ENCODE measurements at regions not wholly inside any gene's neighbourhood (a gene's known extent, or its start where the extent isn't known, plus 50 kb on each side); places are given as distances from the start of the nearest gene placed in this dataset.

DNA sequence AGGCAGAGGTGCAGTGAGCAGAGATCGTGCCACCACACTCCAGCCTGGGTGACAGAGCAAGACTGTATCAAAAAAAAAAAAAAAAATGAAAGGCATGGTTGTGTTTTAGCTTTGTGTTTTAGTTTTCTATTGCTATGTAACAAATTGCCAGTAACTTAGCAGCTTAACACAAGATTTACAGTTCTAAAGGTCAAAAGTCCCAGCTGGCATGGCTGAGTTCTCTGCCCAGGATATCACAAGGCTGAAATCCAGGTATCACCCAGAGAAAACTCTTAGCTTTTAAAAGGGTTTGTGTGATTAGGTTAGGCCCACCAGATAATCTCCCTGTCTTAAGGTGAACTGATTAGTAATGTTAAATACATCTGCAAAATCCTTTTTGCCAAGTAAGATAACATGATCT, 107.7 kb upstream of the YPEL5 start:
- no peak for DNase-seq (ENCODE audit: low read depth in 6 of 9, low spot score in 9 of 9)
- H3K9me3 ChIP-seq (ENCODE audit: control insufficient read depth in 2 of 2, insufficient read depth in 1 of 2, low read length in 1 of 2) = no peaks in the 10 kb centered on the region
- no peaks in the 10 kb centered on the region for H3K27me3 ChIP-seq (ENCODE audit: control insufficient read depth in 2 of 2, insufficient read depth in 1 of 2, low read length in 1 of 2)
- no peaks in the 10 kb centered on the region for H3K4me1 ChIP-seq (ENCODE audit: control insufficient read depth in 2 of 2, insufficient read depth in 2 of 2, low read length in 2 of 2)
- H3K27ac ChIP-seq (ENCODE audit: low read depth in 1 of 2, low read length in 1 of 2) = no peak overlapping the region
- no peaks in the 10 kb centered on the region for H3K36me3 ChIP-seq (ENCODE audit: control insufficient read depth in 2 of 2, insufficient read depth in 2 of 2, low read length in 1 of 2)
- no peak overlapping the region for H3K4me3 ChIP-seq (ENCODE audit: low read length in 2 of 2)
- 95% methylated on average over 1 of the region's 1 CpG for WGBS

DNA sequence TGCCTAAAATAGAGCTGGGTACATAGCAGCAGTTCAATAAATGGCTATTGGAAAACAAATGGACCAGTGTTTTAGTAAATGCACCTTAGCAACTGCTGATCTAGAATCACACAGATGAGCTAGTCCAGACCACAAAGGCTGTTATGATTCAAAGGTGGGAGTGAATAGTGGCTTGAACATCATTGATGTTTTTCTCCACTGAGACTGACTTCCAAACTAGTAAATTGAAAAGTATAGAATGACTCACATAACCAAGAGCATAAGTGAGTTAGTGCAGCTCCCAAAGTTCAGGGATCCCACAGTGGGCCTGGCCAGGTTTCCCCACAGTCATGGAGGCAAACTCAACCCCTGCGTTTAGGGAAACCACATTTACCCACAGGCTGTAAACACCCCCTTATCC, 106.7 kb upstream of the YPEL5 start:
- no peaks in the 10 kb centered on the region for H3K4me1 ChIP-seq (ENCODE audit: control insufficient read depth in 2 of 2, insufficient read depth in 2 of 2, low read length in 2 of 2)
- no peak for DNase-seq (ENCODE audit: low read depth in 6 of 9, low spot score in 9 of 9)
- H3K36me3 ChIP-seq (ENCODE audit: control insufficient read depth in 2 of 2, insufficient read depth in 2 of 2, low read length in 1 of 2) = no peaks in the 10 kb centered on the region
- no peak overlapping the region for H3K27ac ChIP-seq (ENCODE audit: low read depth in 1 of 2, low read length in 1 of 2)
- H3K9me3 ChIP-seq (ENCODE audit: control insufficient read depth in 2 of 2, insufficient read depth in 1 of 2, low read length in 1 of 2) = no peaks in the 10 kb centered on the region
- H3K4me3 ChIP-seq (ENCODE audit: low read length in 2 of 2) = no peak overlapping the region
- 93% methylated on average over 1 of the region's 1 CpG for WGBS
- H3K27me3 ChIP-seq (ENCODE audit: control insufficient read depth in 2 of 2, insufficient read depth in 1 of 2, low read length in 1 of 2) = no peaks in the 10 kb centered on the region

DNA sequence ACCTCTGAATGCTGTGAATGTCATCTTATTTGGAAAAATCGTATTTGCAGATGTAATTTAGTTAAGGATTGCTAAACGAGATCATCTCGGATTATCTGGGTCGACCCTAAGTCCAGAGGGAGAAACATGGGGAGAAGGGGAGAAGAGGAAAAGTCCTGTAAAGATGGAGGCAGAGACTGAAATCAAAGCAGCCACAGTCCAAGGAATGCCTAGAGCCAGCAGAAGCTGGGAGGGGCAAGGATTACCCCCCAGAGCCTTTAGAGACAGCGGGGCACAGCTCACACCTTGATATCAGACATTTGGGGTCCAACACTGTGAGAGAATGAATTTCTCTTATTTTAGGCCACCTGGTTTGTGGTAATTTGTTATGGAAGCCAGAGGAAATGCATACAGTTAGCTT, 104.9 kb upstream of the YPEL5 start:
- no peaks in the 10 kb centered on the region for H3K9me3 ChIP-seq (ENCODE audit: control insufficient read depth in 2 of 2, insufficient read depth in 1 of 2, low read length in 1 of 2)
- no peak overlapping the region for H3K27ac ChIP-seq (ENCODE audit: low read depth in 1 of 2, low read length in 1 of 2)
- 91% methylated on average over 5 of the region's 5 CpGs for WGBS
- no peak overlapping the region for H3K4me3 ChIP-seq (ENCODE audit: low read length in 2 of 2)
- H3K36me3 ChIP-seq (ENCODE audit: control insufficient read depth in 2 of 2, insufficient read depth in 2 of 2, low read length in 1 of 2) = no peaks in the 10 kb centered on the region
- no peaks in the 10 kb centered on the region for H3K4me1 ChIP-seq (ENCODE audit: control insufficient read depth in 2 of 2, insufficient read depth in 2 of 2, low read length in 2 of 2)
- H3K27me3 ChIP-seq (ENCODE audit: control insufficient read depth in 2 of 2, insufficient read depth in 1 of 2, low read length in 1 of 2) = no peaks in the 10 kb centered on the region
- no peak for DNase-seq (ENCODE audit: low read depth in 6 of 9, low spot score in 9 of 9)

DNA sequence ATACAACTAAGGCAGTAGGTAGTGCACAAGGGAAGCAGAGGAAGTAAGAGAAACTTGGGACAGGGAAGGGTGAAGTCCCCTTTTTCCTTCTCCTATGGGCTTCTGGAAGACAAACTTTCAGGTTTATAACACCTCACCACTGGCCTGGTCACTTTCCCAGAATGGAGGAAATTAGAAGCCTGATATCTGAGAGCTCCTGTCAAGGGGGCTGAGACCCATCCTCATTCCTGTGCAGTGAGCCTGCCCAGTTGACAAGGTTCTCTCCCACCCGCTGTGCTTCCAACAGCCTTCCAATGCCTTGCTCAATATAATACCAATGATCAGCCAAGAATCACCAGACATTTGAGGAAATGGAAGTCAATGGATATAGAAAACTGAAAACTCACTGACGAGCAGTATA, 100.4 kb upstream of the YPEL5 start:
- H3K27me3 ChIP-seq (ENCODE audit: control insufficient read depth in 2 of 2, insufficient read depth in 1 of 2, low read length in 1 of 2) = no peaks in the 10 kb centered on the region
- no peaks in the 10 kb centered on the region for H3K36me3 ChIP-seq (ENCODE audit: control insufficient read depth in 2 of 2, insufficient read depth in 2 of 2, low read length in 1 of 2)
- H3K9me3 ChIP-seq (ENCODE audit: control insufficient read depth in 2 of 2, insufficient read depth in 1 of 2, low read length in 1 of 2) = no peaks in the 10 kb centered on the region
- H3K4me1 ChIP-seq (ENCODE audit: control insufficient read depth in 2 of 2, insufficient read depth in 2 of 2, low read length in 2 of 2) = peaks cover 0 to 6% of the 10 kb centered on the region in 2 donors
- no peak overlapping the region for H3K27ac ChIP-seq (ENCODE audit: low read depth in 1 of 2, low read length in 1 of 2)
- H3K4me3 ChIP-seq (ENCODE audit: low read length in 2 of 2) = no peak overlapping the region
- WGBS = 98% methylated on average over 2 of the region's 2 CpGs
- DNase-seq (ENCODE audit: low read depth in 6 of 9, low spot score in 9 of 9) = no peak

DNA sequence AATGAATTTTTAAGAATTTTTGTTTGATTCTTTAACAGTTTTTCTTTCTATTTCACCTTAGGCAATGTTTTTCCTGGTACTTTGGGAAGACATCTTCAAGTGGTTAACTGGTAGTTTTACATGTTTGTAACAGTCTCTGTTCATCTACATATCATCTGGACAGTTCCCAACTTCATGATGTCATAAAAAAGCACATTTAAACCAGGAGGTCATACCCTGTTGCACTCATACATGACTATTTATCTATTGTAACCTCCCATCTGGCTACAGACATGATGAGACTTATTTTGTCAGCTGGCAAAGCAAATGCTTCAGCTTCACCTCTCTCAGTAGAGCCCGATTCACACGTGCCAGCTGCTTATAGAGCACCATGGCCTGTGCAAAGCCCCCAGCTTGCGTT, 99.8 kb upstream of the YPEL5 start:
- H3K4me1 ChIP-seq (ENCODE audit: control insufficient read depth in 2 of 2, insufficient read depth in 2 of 2, low read length in 2 of 2) = peaks cover 0 to 6% of the 10 kb centered on the region in 2 donors
- no peaks in the 10 kb centered on the region for H3K36me3 ChIP-seq (ENCODE audit: control insufficient read depth in 2 of 2, insufficient read depth in 2 of 2, low read length in 1 of 2)
- H3K9me3 ChIP-seq (ENCODE audit: control insufficient read depth in 2 of 2, insufficient read depth in 1 of 2, low read length in 1 of 2) = no peaks in the 10 kb centered on the region
- H3K4me3 ChIP-seq (ENCODE audit: low read length in 2 of 2) = no peak overlapping the region
- H3K27me3 ChIP-seq (ENCODE audit: control insufficient read depth in 2 of 2, insufficient read depth in 1 of 2, low read length in 1 of 2) = no peaks in the 10 kb centered on the region
- WGBS = 95% methylated on average over 3 of the region's 3 CpGs
- DNase-seq (ENCODE audit: low read depth in 6 of 9, low spot score in 9 of 9) = no peak
- H3K27ac ChIP-seq (ENCODE audit: low read depth in 1 of 2, low read length in 1 of 2) = no peak overlapping the region

DNA sequence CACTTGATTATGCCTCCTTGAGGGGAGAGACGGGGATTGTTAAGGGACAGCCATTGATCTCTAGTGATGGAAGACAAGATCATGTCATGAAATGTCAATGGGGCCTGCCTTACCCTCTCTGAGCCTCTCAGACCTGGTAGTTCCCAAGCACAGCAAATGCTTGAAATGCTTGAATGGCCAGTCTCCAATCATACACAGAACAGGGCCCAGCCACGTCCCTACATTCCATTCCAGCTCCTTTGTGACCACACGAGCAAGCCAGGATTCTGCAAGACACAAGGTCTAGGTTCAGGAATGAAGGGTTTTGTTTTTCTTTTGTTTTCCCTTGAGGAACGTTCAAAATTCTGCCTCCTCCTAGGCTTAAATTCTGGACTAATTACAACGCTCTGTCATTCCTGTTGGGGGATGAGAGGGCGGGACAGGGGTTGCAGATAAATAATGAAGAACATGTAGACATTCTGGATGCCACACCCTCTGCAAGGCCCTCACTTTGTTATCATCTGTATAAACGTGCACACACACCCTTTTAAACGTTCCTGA, 98.1 kb upstream of the YPEL5 start:
- 84% methylated on average over 8 of the region's 8 CpGs for WGBS
- DNase-seq (ENCODE audit: low read depth in 6 of 9, low spot score in 9 of 9) = no peak
- no peaks in the 10 kb centered on the region for H3K27me3 ChIP-seq (ENCODE audit: control insufficient read depth in 2 of 2, insufficient read depth in 1 of 2, low read length in 1 of 2)
- H3K27ac ChIP-seq (ENCODE audit: low read depth in 1 of 2, low read length in 1 of 2) = peak overlapping the region in 1 of 2 donors; percentile 62
- H3K4me1 ChIP-seq (ENCODE audit: control insufficient read depth in 2 of 2, insufficient read depth in 2 of 2, low read length in 2 of 2) = peaks cover 0 to 6% of the 10 kb centered on the region in 2 donors
- H3K36me3 ChIP-seq (ENCODE audit: control insufficient read depth in 2 of 2, insufficient read depth in 2 of 2, low read length in 1 of 2) = no peaks in the 10 kb centered on the region
- H3K9me3 ChIP-seq (ENCODE audit: control insufficient read depth in 2 of 2, insufficient read depth in 1 of 2, low read length in 1 of 2) = no peaks in the 10 kb centered on the region
- no peak overlapping the region for H3K4me3 ChIP-seq (ENCODE audit: low read length in 2 of 2)

DNA sequence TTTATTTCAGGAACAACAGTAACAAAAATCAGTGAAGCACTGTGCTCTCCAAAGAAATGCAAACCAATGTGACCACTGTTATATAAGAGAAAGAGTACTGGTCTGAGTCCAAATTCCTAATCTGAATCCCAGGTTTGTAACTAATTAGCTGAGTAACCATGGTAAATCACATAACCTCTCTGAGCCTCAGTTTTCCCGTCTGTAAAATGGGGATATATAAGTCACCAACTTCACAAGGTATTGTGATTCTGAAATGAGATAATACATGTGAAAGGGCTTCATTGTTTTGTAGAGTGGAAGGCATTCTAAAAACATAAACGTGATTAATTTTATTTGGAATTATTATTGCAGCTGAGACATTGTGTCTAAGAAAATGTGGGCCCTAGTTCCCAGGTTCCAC, 91.3 kb upstream of the YPEL5 start:
- Histone ChIP-seq H3K9me3 (ENCODE audit: control insufficient read depth in 2 of 2, insufficient read depth in 1 of 2, low read length in 1 of 2) (no peaks in the 10 kb centered on the region), H3K27ac (ENCODE audit: low read depth in 1 of 2, low read length in 1 of 2) (no peak overlapping the region), H3K36me3 (ENCODE audit: control insufficient read depth in 2 of 2, insufficient read depth in 2 of 2, low read length in 1 of 2) (no peaks in the 10 kb centered on the region), H3K4me3 (ENCODE audit: low read length in 2 of 2) (no peak overlapping the region), H3K4me1 (ENCODE audit: control insufficient read depth in 2 of 2, insufficient read depth in 2 of 2, low read length in 2 of 2) (no peaks in the 10 kb centered on the region), H3K27me3 (ENCODE audit: control insufficient read depth in 2 of 2, insufficient read depth in 1 of 2, low read length in 1 of 2) (no peaks in the 10 kb centered on the region)
- WGBS = 70% methylated on average over 2 of the region's 2 CpGs
- no peak for DNase-seq (ENCODE audit: low read depth in 6 of 9, low spot score in 9 of 9)

DNA sequence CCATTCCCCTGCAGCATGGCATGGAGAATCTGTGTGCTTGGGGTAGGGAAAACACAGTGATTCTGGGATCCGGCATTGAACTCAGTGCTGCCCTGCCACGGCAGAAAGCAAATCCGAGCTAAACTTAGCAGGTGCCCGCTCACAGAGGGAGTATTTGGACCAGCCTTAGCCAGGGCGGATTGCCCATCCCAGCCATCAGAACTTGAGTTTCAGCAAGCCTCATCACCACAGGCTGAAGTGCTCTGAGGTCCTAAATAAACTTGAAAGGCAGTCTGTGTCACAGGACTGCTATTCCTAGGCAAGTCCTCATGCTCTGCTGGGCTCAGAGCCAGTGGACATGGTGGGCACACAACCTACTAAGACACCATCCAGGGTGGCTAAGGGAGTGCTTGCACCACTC, 86.2 kb upstream of the YPEL5 start:
- DNase-seq (ENCODE audit: low read depth in 6 of 9, low spot score in 9 of 9) = no peak
- 91% methylated on average over 5 of the region's 5 CpGs for WGBS
- H3K4me1 ChIP-seq (ENCODE audit: control insufficient read depth in 2 of 2, insufficient read depth in 2 of 2, low read length in 2 of 2) = no peaks in the 10 kb centered on the region
- no peaks in the 10 kb centered on the region for H3K36me3 ChIP-seq (ENCODE audit: control insufficient read depth in 2 of 2, insufficient read depth in 2 of 2, low read length in 1 of 2)
- no peaks in the 10 kb centered on the region for H3K27me3 ChIP-seq (ENCODE audit: control insufficient read depth in 2 of 2, insufficient read depth in 1 of 2, low read length in 1 of 2)
- H3K4me3 ChIP-seq (ENCODE audit: low read length in 2 of 2) = no peak overlapping the region
- H3K9me3 ChIP-seq (ENCODE audit: control insufficient read depth in 2 of 2, insufficient read depth in 1 of 2, low read length in 1 of 2) = no peaks in the 10 kb centered on the region
- H3K27ac ChIP-seq (ENCODE audit: low read depth in 1 of 2, low read length in 1 of 2) = no peak overlapping the region

DNA sequence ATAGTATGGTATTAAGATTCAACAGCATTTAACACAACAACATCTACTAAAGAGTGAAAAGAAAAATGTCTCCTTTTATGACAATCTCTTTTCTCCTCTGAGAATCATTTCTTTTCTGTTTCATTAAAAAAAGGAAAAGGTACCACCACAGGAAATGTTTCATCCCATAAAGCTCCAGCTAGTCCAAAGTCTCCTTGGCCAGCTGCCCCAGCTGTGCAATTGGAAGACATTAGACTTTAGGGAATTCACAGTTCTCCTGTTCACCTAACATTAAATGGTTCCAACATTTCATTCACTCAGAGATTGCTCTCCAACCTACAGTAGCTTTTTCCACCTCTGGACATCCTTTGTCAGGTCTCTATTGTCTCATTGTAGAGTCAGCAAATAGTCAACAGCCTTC, 78.7 kb upstream of the YPEL5 start:
- no peaks in the 10 kb centered on the region for H3K36me3 ChIP-seq (ENCODE audit: control insufficient read depth in 2 of 2, insufficient read depth in 2 of 2, low read length in 1 of 2)
- no peak overlapping the region for H3K4me3 ChIP-seq (ENCODE audit: low read length in 2 of 2)
- H3K4me1 ChIP-seq (ENCODE audit: control insufficient read depth in 2 of 2, insufficient read depth in 2 of 2, low read length in 2 of 2) = no peaks in the 10 kb centered on the region
- H3K27me3 ChIP-seq (ENCODE audit: control insufficient read depth in 2 of 2, insufficient read depth in 1 of 2, low read length in 1 of 2) = no peaks in the 10 kb centered on the region
- H3K9me3 ChIP-seq (ENCODE audit: control insufficient read depth in 2 of 2, insufficient read depth in 1 of 2, low read length in 1 of 2) = no peaks in the 10 kb centered on the region
- no peak for DNase-seq (ENCODE audit: low read depth in 6 of 9, low spot score in 9 of 9)
- no peak overlapping the region for H3K27ac ChIP-seq (ENCODE audit: low read depth in 1 of 2, low read length in 1 of 2)

All from thymus (tissue), 11 donors.